Left lung (tissue), 4 donors: ENCODE measurements at regions not wholly inside any gene's neighbourhood (a gene's known extent, or its start where the extent isn't known, plus 50 kb on each side); places are given as distances from the start of the nearest gene placed in this dataset.
A peak's percentile ranks its signal among the peaks of the same experiment; 100 is the strongest.

Experiments
- ATAC-seq: fragments of 200-7000 bp; cut with Tn5 transposase; one replicate; pipeline ENCODE4 v1.9.1; 2020; ENCODE audit warnings: moderate library complexity
- DNase-seq, 4 donors: peaks; one replicate each; pipeline ENCODE4 v3.0.0-alpha.2; 2013 to 2020
- H3K27ac ChIP-seq, 2 donors: fragments of 200-600 bp; sonication (generic) in 1 of 2; one replicate each; pipeline versions ENCODE4 v1.5.0 to v1.8.0; 2020 to 2021
- H3K27me3 ChIP-seq, 2 donors: fragments of 200-600 bp; sonication (generic) in 1 of 2; one replicate each; pipeline versions ENCODE4 v1.5.0 to v1.8.0; 2020 to 2021
- H3K36me3 ChIP-seq, 2 donors: fragments of 200-600 bp; sonication (generic) in 1 of 2; one replicate each; pipeline versions ENCODE4 v1.5.0 to v1.8.0; 2020 to 2021
- H3K4me1 ChIP-seq, 2 donors: fragments of 200-600 bp; one replicate each; pipeline ENCODE4 v1.8.0; 2021
- H3K4me3 ChIP-seq, 2 donors: fragments of 200-600 bp; sonication (generic) in 1 of 2; one replicate each; pipeline versions ENCODE4 v1.5.0 to v1.8.0; 2020 to 2021; ENCODE audit warnings: mild to moderate bottlenecking in 1 of 2
- H3K9me3 ChIP-seq, 2 donors: fragments of 200-600 bp; sonication (generic) in 1 of 2; one replicate each; pipeline versions ENCODE4 v1.5.0 to v1.8.0; 2020 to 2021
- intact Hi-C, 2 donors: fragments of 100-400 bp; cut with DNase I; formaldehyde crosslinking; loops; one replicate each; pipeline versions ENCODE4 v1.11.2 to v1.14.2; 2022
- TF ChIP-seq, protein P1 (sequence below), 2 donors: fragments of 200-600 bp; sonication (generic) in 1 of 2; IDR thresholded peaks; one replicate each; pipeline versions ENCODE4 v1.5.0 to v1.8.0; 2021; ENCODE audit warnings: antibody characterized with exemption in 2 of 2
- donor health status: DM: no; HTN: yes; CAD: no.
- donor health status: DM: no; HTN: no; CAD: no.

DNA sequence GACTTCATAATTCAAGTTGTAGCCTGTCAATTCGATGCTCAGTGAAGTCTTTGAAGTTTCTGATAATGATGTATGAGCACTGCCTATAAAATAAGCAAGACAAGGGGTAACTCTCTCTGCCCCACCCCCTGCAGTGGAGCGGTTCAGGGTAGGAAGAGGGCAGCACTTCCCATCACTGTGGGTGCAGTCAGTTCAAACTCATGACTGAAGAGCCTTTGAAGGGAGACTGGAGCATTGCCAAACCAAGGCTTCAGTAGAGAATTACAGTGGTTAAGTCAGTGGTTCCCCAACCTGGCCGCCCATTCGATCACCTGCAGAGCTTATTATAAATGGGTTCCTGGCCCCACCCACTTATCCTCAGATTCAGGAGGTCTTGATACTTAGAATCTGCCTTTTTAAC is 190.6 kb downstream of the SHQ1 start:
- Histone ChIP-seq H3K4me1 (peaks cover 0 to 8% of the 10 kb centered on the region in 2 donors), H3K27me3 (peaks cover 0 to 22% of the 10 kb centered on the region in 2 donors), H3K27ac (no peak overlapping the region), H3K4me3 (no peak overlapping the region), H3K9me3 (no peaks in the 10 kb centered on the region), H3K36me3 (no peaks in the 10 kb centered on the region)
- TF ChIP-seq, protein P1, sequence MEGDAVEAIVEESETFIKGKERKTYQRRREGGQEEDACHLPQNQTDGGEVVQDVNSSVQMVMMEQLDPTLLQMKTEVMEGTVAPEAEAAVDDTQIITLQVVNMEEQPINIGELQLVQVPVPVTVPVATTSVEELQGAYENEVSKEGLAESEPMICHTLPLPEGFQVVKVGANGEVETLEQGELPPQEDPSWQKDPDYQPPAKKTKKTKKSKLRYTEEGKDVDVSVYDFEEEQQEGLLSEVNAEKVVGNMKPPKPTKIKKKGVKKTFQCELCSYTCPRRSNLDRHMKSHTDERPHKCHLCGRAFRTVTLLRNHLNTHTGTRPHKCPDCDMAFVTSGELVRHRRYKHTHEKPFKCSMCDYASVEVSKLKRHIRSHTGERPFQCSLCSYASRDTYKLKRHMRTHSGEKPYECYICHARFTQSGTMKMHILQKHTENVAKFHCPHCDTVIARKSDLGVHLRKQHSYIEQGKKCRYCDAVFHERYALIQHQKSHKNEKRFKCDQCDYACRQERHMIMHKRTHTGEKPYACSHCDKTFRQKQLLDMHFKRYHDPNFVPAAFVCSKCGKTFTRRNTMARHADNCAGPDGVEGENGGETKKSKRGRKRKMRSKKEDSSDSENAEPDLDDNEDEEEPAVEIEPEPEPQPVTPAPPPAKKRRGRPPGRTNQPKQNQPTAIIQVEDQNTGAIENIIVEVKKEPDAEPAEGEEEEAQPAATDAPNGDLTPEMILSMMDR (IDR thresholded peaks at IDR 0.05) = no peak
- DNase-seq = no peak
- ATAC-seq = peak; percentile 25
- intact Hi-C loops = no loop called here

DNA sequence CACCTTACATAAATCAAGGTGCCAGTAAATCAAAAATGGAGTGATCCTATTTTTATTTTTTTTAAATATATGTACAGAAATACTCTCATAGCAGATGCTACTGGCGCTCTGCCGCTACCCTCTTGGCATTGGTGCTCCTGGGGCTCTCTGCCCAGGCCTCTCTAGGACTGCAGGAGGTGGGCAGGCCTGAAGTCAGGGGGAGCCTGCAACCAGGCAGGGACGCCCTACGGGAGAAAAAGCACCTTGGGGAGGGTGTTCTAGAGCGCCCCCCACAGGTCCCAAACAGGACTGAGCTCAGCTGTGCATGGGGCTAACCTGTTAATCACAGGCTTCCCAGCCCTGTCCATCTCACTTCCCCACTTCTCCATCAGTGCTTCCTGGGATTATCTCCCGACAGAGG is 192.5 kb downstream of the SHQ1 start:
- no peaks in the 10 kb centered on the region for H3K36me3 ChIP-seq
- TF ChIP-seq, protein P1 (IDR thresholded peaks at IDR 0.05) = no peak
- H3K4me1 ChIP-seq = peaks cover 0 to 8% of the 10 kb centered on the region in 2 donors
- intact Hi-C loops = no loop called here
- no peak overlapping the region for H3K4me3 ChIP-seq
- H3K27ac ChIP-seq = no peak overlapping the region
- ATAC-seq (no peak), DNase-seq (no peak)
- H3K9me3 ChIP-seq = no peaks in the 10 kb centered on the region
- peaks cover 0 to 22% of the 10 kb centered on the region in 2 donors for H3K27me3 ChIP-seq

DNA sequence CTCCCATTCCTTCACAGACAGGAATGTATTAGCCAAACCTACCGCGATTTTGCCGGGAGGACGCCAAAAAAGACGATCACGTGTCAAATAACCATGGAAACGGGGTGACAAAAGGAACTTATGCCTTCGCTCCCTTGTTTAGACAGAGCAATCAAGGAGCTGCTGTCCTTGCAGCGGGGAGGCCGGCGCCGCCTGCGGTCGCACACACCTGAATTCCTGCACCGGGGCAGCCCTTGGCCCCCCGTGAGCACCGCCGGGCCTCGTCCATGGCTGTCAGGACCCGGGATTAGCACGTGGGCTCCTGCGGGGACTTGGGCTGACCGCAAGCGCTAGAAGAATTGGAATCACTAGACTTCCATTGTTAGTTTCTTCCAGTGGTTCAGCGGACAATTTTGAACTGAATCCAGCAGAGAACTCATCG is 193.1 kb downstream of the SHQ1 start:
- Histone ChIP-seq H3K4me3 (no peak overlapping the region), H3K4me1 (peaks cover 0 to 8% of the 10 kb centered on the region in 2 donors), H3K27me3 (peaks cover 0 to 22% of the 10 kb centered on the region in 2 donors), H3K36me3 (no peaks in the 10 kb centered on the region), H3K9me3 (no peaks in the 10 kb centered on the region), H3K27ac (no peak overlapping the region)
- ATAC-seq = peak; percentile 33
- DNase-seq = peak in 2 of 4 donors; percentile 20 to 28
- intact Hi-C loops = no loop called here
- TF ChIP-seq, protein P1 (IDR thresholded peaks at IDR 0.05) = no peak

DNA sequence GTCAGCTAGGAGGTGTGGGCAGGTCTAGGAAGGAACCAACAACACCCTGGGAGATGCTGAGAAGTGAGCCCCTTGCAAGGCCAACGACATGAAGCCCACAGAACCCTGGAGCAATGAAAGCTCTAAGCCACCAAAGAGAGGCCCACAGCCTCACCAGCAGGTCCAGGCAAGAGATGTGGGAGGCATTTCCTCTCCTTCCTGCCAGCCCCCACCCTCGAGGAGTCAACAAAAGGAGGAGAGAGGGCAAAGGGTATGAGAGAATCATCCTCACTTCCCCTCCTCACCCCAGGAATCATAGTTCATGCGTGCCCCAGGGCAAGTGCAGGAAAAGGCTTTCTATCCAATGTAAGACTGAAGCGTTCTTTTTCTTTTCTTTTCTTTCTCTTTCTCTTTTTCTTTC is 195.8 kb downstream of the SHQ1 start:
- no peaks in the 10 kb centered on the region for H3K9me3 ChIP-seq
- H3K36me3 ChIP-seq = no peaks in the 10 kb centered on the region
- H3K4me1 ChIP-seq = peaks cover 0 to 8% of the 10 kb centered on the region in 2 donors
- ATAC-seq (no peak), DNase-seq (no peak)
- TF ChIP-seq, protein P1 (IDR thresholded peaks at IDR 0.05) = no peak
- peaks cover 0 to 22% of the 10 kb centered on the region in 2 donors for H3K27me3 ChIP-seq
- intact Hi-C loops = no loop called here
- H3K27ac ChIP-seq = no peak overlapping the region
- H3K4me3 ChIP-seq = no peak overlapping the region

DNA sequence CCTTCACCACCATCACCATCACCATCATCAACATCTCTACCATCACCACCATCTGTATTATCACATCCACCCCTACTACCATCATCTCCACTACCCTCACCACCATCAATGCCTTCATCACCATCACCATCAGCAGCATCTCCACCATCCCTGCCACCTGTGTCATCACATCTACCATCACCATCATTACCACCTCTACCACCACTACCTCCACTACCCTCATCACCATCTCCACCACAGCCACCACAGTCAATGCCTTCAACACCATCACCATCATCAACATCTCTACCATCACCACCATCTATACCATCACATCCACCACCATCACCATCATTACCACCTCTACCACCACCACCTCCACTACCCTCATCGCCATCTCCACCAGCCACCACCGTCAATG is 196.7 kb downstream of the SHQ1 start:
- TF ChIP-seq, protein P1 (IDR thresholded peaks at IDR 0.05) = no peak
- Histone ChIP-seq H3K27me3 (peaks cover 0 to 22% of the 10 kb centered on the region in 2 donors), H3K4me3 (no peak overlapping the region), H3K4me1 (peaks cover 0 to 8% of the 10 kb centered on the region in 2 donors), H3K9me3 (no peaks in the 10 kb centered on the region), H3K36me3 (no peaks in the 10 kb centered on the region), H3K27ac (no peak overlapping the region)
- DNase-seq (no peak), ATAC-seq (no peak)
- intact Hi-C loops = no loop called here
